Tibial artery (tissue), 4 donors: ENCODE measurements at regions not wholly inside any gene's neighbourhood (a gene's known extent, or its start where the extent isn't known, plus 50 kb on each side); places are given as distances from the start of the nearest gene placed in this dataset.

Experiments
- DNase-seq, 2 donors: peaks; one replicate each; pipeline ENCODE4 v3.0.0-alpha.2; 2019
- H3K27ac ChIP-seq, 2 donors: fragments of 200-600 bp; sonication (generic) in 1 of 2; 1 replicate in 1 of 2; 2 replicates in 1 of 2; pipeline ENCODE4 v1.5.1; 2018 to 2019; ENCODE audit warnings: mild to moderate bottlenecking in 1 of 2
- H3K27me3 ChIP-seq, 2 donors: fragments of 200-600 bp; sonication (generic) in 1 of 2; one replicate each; pipeline versions ENCODE4 v1.5.1 to v1.6.0; 2016 to 2019
- H3K36me3 ChIP-seq, 3 donors: fragments of 200-600 bp; sonication (generic) in 2 of 3; one replicate each; pipeline ENCODE4 v1.5.1; 2016 to 2019; ENCODE audit warnings: mild to moderate bottlenecking in 2 of 3
- H3K4me1 ChIP-seq, 4 donors: fragments of 200-600 bp; sonication (generic) in 2 of 4; 1 replicate in 3 of 4; 2 replicates in 1 of 4; pipeline ENCODE4 v1.5.1; 2016 to 2019
- H3K4me3 ChIP-seq, 2 donors: fragments of 200-600 bp; sonication (generic) in 1 of 2; 1 replicate in 1 of 2; 2 replicates in 1 of 2; pipeline ENCODE4 v1.5.1; 2018 to 2019; ENCODE audit warnings: mild to moderate bottlenecking in 2 of 2
- H3K9me3 ChIP-seq, 3 donors: fragments of 200-600 bp; sonication (generic) in 1 of 3; one replicate each; pipeline ENCODE4 v1.5.1; 2016 to 2019
- intact Hi-C: fragments of 100-400 bp; cut with DNase I; formaldehyde crosslinking; loops from one replicate; pipeline ENCODE4 v1.15.0; 2023; ENCODE audit warnings: low total_unique reads
- TF ChIP-seq, protein P1 (sequence below), 2 experiments: fragments of 200-600 bp in 1 of 2; fragments of 450-650 bp in 1 of 2; IDR thresholded peaks; one replicate each; pipeline ENCODE4 v1.5.1; 2017 to 2019; ENCODE audit warnings: antibody characterized with exemption in 2 of 2, mild to moderate bottlenecking in 1 of 2, moderate library complexity in 1 of 2

DNA sequence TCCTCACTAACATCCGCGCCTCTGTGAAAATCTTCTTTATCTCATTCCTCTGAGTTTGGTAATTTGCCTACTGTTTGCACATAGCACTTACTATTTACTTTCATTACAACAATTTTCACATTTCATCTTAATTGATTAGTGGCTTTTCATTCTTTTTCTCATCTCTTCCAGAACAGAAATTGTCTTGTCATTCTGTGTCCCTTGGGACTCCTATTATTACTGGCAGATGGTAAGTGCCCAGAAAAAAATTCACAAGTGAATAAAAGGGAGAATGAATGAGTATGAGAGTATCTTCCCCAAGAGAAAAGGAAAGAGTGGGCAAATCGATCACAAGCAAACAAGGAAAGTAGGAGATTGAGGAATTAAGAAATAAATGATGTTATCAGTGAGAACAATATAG, 876.1 kb downstream of the TLE4 start:
- Histone ChIP-seq H3K9me3 (no peaks in the 10 kb centered on the region), H3K27me3 (no peaks in the 10 kb centered on the region), H3K27ac (no peak overlapping the region), H3K36me3 (no peaks in the 10 kb centered on the region), H3K4me1 (no peaks in the 10 kb centered on the region), H3K4me3 (no peak overlapping the region)
- no peak for DNase-seq
- intact Hi-C loops = no loop called here
- TF ChIP-seq, protein P1, sequence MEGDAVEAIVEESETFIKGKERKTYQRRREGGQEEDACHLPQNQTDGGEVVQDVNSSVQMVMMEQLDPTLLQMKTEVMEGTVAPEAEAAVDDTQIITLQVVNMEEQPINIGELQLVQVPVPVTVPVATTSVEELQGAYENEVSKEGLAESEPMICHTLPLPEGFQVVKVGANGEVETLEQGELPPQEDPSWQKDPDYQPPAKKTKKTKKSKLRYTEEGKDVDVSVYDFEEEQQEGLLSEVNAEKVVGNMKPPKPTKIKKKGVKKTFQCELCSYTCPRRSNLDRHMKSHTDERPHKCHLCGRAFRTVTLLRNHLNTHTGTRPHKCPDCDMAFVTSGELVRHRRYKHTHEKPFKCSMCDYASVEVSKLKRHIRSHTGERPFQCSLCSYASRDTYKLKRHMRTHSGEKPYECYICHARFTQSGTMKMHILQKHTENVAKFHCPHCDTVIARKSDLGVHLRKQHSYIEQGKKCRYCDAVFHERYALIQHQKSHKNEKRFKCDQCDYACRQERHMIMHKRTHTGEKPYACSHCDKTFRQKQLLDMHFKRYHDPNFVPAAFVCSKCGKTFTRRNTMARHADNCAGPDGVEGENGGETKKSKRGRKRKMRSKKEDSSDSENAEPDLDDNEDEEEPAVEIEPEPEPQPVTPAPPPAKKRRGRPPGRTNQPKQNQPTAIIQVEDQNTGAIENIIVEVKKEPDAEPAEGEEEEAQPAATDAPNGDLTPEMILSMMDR (IDR thresholded peaks at IDR 0.05) = no peak

DNA sequence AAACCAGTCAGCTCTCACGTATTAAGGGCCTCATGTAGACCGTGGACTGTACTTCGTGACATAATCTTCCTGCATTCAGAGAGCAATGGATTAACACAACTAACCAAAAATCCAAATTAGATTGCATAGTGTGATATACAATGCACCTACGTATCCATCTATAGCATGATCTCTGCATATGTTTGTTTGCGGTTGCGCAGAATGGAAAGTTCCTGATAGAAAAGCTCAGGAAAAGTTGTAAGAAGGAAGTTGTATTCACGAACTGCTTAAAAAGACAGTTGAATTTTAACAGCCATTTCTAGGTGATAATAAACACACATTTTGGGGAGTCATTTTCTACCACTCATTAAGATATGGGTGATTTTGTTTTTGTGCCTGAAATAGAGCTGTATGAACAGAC, 869.0 kb downstream of the TLE4 start:
- H3K27me3 ChIP-seq = no peaks in the 10 kb centered on the region
- H3K36me3 ChIP-seq = no peaks in the 10 kb centered on the region
- TF ChIP-seq, protein P1 (IDR thresholded peaks at IDR 0.05) = no peak
- H3K4me3 ChIP-seq = no peak overlapping the region
- no peaks in the 10 kb centered on the region for H3K4me1 ChIP-seq
- no peak for DNase-seq
- no peaks in the 10 kb centered on the region for H3K9me3 ChIP-seq
- no peak overlapping the region for H3K27ac ChIP-seq
- intact Hi-C loops = no loop called here

DNA sequence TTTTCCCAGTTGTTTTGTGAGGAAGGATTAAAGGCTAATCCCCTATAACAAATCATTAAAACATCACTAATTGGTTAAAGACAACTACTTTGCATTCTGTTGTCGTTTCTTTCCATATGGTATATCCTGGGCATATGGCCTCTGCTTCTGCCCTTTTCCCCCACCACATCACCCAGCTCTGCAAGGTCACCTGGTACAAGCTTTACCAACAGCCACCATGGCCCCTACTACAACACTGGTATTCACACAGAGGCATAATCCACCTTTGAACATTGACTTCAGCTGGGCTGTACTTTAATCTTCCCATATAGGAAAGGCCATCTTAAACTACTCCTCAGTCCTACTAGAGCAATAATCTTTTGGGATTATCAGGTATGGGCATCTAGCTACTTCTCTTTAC, 866.1 kb downstream of the TLE4 start:
- Histone ChIP-seq H3K4me3 (no peak overlapping the region), H3K27ac (no peak overlapping the region), H3K27me3 (no peaks in the 10 kb centered on the region), H3K36me3 (no peaks in the 10 kb centered on the region), H3K4me1 (no peaks in the 10 kb centered on the region), H3K9me3 (no peaks in the 10 kb centered on the region)
- DNase-seq = no peak
- TF ChIP-seq, protein P1 (IDR thresholded peaks at IDR 0.05) = no peak
- intact Hi-C loops = no loop called here

DNA sequence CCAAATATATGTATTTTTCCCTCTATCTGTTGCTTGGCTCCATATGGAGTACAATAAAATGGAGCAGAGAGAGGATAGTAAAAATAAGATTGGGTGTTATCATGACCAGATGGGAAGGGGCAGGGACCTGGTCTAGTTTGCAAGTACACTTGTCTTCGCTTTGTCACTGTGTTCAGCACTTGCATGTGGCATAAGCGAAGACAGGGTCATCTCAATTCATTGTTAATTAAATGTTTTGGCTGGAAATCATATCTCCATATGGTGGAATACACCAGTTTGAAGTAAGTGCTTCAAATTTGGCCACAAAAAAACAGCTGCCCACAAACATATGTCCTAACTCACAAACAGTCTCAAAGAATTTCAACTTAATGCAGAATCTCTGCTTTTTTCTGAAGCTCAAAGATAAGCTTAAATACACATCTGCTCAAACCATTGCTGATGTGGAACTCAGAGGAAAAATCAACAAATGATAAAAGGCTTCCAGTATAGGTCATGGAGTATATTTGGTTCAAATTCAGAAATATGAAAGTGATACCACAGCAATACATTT, 865.4 kb downstream of the TLE4 start:
- H3K36me3 ChIP-seq = no peaks in the 10 kb centered on the region
- H3K27ac ChIP-seq = no peak overlapping the region
- intact Hi-C loops = no loop called here
- H3K4me3 ChIP-seq = no peak overlapping the region
- no peaks in the 10 kb centered on the region for H3K27me3 ChIP-seq
- TF ChIP-seq, protein P1 (IDR thresholded peaks at IDR 0.05) = no peak
- no peaks in the 10 kb centered on the region for H3K4me1 ChIP-seq
- DNase-seq = no peak
- no peaks in the 10 kb centered on the region for H3K9me3 ChIP-seq

DNA sequence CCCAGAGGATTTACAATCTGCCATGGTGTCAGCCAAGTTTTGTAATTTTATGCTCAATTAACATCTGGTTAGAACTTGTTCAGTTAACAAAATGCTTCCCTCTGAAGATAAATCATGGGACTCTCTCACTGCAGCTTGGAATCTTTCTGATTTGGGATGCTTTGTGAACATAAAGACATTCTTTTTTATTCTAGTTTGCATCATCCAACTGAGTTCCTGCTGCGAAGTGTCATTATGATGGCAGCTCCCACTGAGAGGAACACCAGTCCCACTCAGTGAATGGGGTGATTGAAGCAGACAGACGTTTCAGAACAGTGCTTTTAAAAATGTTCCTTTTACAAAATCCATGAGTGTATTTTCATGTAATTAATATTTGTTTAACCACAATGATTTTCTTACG, 863.8 kb downstream of the TLE4 start:
- H3K36me3 ChIP-seq = no peaks in the 10 kb centered on the region
- TF ChIP-seq, protein P1 (IDR thresholded peaks at IDR 0.05) = no peak
- intact Hi-C loops = no loop called here

DNA sequence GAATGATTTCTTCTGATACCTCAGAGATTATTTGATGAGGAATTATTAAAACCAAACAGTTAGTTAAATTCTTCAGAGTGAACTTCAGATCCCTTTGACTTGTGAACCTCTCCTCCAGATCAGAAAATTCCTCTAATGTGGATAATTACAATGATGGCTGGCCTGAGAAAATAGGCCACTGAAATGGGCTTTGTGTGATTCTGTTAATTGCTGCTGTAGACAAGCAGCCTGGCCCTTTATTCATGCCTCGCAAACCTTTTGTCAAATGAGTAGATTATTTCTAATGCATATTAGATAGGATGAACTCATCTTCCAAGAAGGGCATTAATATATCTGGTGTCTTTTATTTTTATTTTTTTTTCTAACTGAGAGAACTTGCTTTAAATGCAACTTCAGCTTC, 855.2 kb downstream of the TLE4 start:
- intact Hi-C loops = no loop called here
- Histone ChIP-seq H3K9me3 (no peaks in the 10 kb centered on the region), H3K27ac (no peak overlapping the region), H3K4me1 (no peaks in the 10 kb centered on the region), H3K27me3 (no peaks in the 10 kb centered on the region), H3K4me3 (no peak overlapping the region), H3K36me3 (no peaks in the 10 kb centered on the region)
- TF ChIP-seq, protein P1 (IDR thresholded peaks at IDR 0.05) = no peak
- no peak for DNase-seq

More for the DNA sequence above, 863.8 kb downstream of the TLE4 start:
- H3K27ac ChIP-seq = no peak overlapping the region
- H3K9me3 ChIP-seq = no peaks in the 10 kb centered on the region
- no peaks in the 10 kb centered on the region for H3K27me3 ChIP-seq
- H3K4me1 ChIP-seq = no peaks in the 10 kb centered on the region
- no peak overlapping the region for H3K4me3 ChIP-seq
- DNase-seq = no peak
